DND-41 (cell line): ENCODE measurements at regions not wholly inside any gene's neighbourhood (a gene's known extent, or its start where the extent isn't known, plus 50 kb on each side); places are given as distances from the start of the nearest gene placed in this dataset.

Source experiments
- EZH2 ChIP-seq: IDR thresholded peaks from 3 replicates; pipeline ENCODE4 v1.6.1; 2012; ENCODE audit warnings: borderline replicate concordance, low read depth, mild to moderate bottlenecking, moderate library complexity, low read length, inconsistent platforms; ENCODE audit not compliant: severe bottlenecking
- TF ChIP-seq, protein P1 (sequence below): IDR thresholded peaks from 2 replicates; pipeline ENCODE4 v1.5.1; 2012; ENCODE audit warnings: borderline replicate concordance, low read length, moderate library complexity, mild to moderate bottlenecking; ENCODE audit not compliant: poor library complexity, severe bottlenecking; ENCODE audit errors: extremely low read depth

GRCh38 chr5:103993031-103993430 lies 430.4 kb upstream of the NUDT12 start:
- TF ChIP-seq, protein P1, sequence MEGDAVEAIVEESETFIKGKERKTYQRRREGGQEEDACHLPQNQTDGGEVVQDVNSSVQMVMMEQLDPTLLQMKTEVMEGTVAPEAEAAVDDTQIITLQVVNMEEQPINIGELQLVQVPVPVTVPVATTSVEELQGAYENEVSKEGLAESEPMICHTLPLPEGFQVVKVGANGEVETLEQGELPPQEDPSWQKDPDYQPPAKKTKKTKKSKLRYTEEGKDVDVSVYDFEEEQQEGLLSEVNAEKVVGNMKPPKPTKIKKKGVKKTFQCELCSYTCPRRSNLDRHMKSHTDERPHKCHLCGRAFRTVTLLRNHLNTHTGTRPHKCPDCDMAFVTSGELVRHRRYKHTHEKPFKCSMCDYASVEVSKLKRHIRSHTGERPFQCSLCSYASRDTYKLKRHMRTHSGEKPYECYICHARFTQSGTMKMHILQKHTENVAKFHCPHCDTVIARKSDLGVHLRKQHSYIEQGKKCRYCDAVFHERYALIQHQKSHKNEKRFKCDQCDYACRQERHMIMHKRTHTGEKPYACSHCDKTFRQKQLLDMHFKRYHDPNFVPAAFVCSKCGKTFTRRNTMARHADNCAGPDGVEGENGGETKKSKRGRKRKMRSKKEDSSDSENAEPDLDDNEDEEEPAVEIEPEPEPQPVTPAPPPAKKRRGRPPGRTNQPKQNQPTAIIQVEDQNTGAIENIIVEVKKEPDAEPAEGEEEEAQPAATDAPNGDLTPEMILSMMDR, result no peak
- no peak for TF ChIP-seq EZH2
